ENCODE measurements at regions not wholly inside any gene's neighbourhood (a gene's known extent, or its start where the extent isn't known, plus 50 kb on each side); places are given as distances from the start of the nearest gene placed in this dataset.

GRCh38 chr12:85693093-85693665 lies 143.0 kb downstream of the RASSF9 start:
- DNase-seq, result no peak

GRCh38 chr12:85695097-85695715 lies 141.0 kb downstream of the RASSF9 start:
- no peak for DNase-seq

- no peak for DNase-seq
Observed at GRCh38 chr12:85697003-85697402, 139.2 kb downstream of the RASSF9 start.

GRCh38 chr12:85698937-85699336 lies 137.3 kb downstream of the RASSF9 start:
- no peak for DNase-seq

GRCh38 chr12:85708775-85709174 lies 127.4 kb downstream of the RASSF9 start:
- DNase-seq, result no peak

GRCh38 chr12:85711735-85712390 lies 124.3 kb downstream of the RASSF9 start:
- no peak for DNase-seq

GRCh38 chr12:85713373-85713772 lies 122.8 kb downstream of the RASSF9 start:
- no peak for DNase-seq

- DNase-seq, result no peak
Observed at GRCh38 chr12:85714425-85714824, 121.8 kb downstream of the RASSF9 start.

- DNase-seq, result no peak
Observed at GRCh38 chr12:85720308-85721033, 115.7 kb downstream of the RASSF9 start.

- DNase-seq, result no peak
Observed at GRCh38 chr12:85725991-85726390, 110.2 kb downstream of the RASSF9 start.

- no peak for DNase-seq
Observed at GRCh38 chr12:85733221-85733840, 102.9 kb downstream of the RASSF9 start.

- no peak for DNase-seq
Observed at GRCh38 chr12:85733984-85734383, 102.2 kb downstream of the RASSF9 start.

GRCh38 chr12:85740186-85740585 lies 96.0 kb downstream of the RASSF9 start:
- DNase-seq, result no peak

GRCh38 chr12:85741046-85741445 lies 95.2 kb downstream of the RASSF9 start:
- DNase-seq, result no peak

GRCh38 chr12:85747941-85748495 lies 88.2 kb downstream of the RASSF9 start:
- no peak for DNase-seq
